GM23248 (cell line): ENCODE measurements at regions not wholly inside any gene's neighbourhood (a gene's known extent, or its start where the extent isn't known, plus 50 kb on each side); places are given as distances from the start of the nearest gene placed in this dataset.

Source experiments
- EZH2 ChIP-seq: fragments of 200-600 bp; sonication (generic); IDR thresholded peaks from 2 replicates; pipeline ENCODE4 v1.6.1; 2018; ENCODE audit warnings: antibody characterized with exemption, mild to moderate bottlenecking; ENCODE audit not compliant: insufficient read depth, poor library complexity, severe bottlenecking
- EZH2phosphoT487 ChIP-seq: fragments of 200-600 bp; sonication (generic); IDR thresholded peaks from 2 replicates; pipeline ENCODE4 v1.6.1; 2018; ENCODE audit warnings: antibody characterized with exemption, moderate library complexity, mild to moderate bottlenecking, low read depth; ENCODE audit not compliant: insufficient read depth

DNA sequence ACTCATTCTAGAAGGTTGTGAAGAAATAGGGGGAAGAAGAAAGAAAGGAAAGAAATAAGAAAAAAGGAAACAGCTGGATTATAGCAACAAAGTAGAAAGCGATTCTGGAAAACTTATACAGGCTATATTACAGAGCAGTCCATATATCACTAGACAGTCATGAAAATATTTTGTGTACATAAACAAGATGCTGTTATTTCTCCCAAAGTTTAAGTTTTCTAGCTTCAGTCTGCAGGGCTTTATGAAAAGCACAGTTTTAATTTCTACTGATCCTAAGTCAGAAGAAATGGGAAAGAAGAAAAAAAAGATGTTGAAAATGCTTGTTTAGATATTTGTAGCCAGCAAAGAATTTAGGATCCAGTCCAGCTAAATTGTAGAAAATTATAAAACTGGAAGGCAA lies 321.4 kb upstream of the NDN start:
- TF ChIP-seq EZH2: no peak
- TF ChIP-seq EZH2phosphoT487: no peak
